GM13977 (cell line): ENCODE measurements at regions not wholly inside any gene's neighbourhood (a gene's known extent, or its start where the extent isn't known, plus 50 kb on each side); places are given as distances from the start of the nearest gene placed in this dataset.
A peak's percentile ranks its signal among the peaks of the same experiment; 100 is the strongest.
"Not testable (repeated sequence)": the region's sequence is repeated elsewhere in the genome, so short reads cannot be mapped to it uniquely, and the experiment has no call there.

ENCODE experiments used
- DNase-seq: peaks from one replicate; pipeline ENCODE4 v3.0.0; 2012; ENCODE audit warnings: low spot score
- in situ Hi-C: fragments of 300-500 bp; cut with MboI; formaldehyde crosslinking; loops from one replicate; pipeline ENCODE4 v1.12.0; 2022; ENCODE audit warnings: low sequenced_read_pairs, low pct_unique_long_range_greater_than_20kb, mixed read lengths, inconsistent platforms; ENCODE audit not compliant: unreplicated experiment
- TF ChIP-seq, protein P1 (sequence below): IDR thresholded peaks from 2 replicates; pipeline ENCODE4 v1.5.1; 2012; ENCODE audit warnings: mild to moderate bottlenecking, control low read depth; ENCODE audit not compliant: insufficient read depth; ENCODE audit errors: extremely low read depth, missing control alignments

DNA sequence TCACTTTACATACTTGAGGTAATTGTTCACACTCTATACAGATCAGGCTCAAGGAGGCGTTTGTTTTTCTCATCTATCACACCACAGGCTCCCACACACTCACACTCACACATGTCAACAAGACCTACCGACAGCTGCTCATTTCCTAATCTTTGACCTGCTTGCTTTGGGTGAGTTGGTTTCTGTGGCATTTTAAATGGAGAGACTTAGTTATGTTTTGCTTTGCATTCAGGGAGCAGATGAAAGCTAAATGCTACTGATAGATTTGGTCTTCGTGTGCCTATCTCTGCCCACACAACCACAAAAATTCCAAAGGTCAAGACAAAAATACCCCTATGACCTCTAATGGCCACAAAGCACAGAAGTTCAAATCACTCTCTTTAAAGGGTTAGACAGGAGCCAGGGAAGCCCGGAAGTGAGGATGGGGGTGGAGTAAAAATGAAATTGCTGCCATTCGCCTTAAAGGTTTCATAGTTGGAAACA lies 203.5 kb upstream of the G2E3 start:
- TF ChIP-seq, protein P1, sequence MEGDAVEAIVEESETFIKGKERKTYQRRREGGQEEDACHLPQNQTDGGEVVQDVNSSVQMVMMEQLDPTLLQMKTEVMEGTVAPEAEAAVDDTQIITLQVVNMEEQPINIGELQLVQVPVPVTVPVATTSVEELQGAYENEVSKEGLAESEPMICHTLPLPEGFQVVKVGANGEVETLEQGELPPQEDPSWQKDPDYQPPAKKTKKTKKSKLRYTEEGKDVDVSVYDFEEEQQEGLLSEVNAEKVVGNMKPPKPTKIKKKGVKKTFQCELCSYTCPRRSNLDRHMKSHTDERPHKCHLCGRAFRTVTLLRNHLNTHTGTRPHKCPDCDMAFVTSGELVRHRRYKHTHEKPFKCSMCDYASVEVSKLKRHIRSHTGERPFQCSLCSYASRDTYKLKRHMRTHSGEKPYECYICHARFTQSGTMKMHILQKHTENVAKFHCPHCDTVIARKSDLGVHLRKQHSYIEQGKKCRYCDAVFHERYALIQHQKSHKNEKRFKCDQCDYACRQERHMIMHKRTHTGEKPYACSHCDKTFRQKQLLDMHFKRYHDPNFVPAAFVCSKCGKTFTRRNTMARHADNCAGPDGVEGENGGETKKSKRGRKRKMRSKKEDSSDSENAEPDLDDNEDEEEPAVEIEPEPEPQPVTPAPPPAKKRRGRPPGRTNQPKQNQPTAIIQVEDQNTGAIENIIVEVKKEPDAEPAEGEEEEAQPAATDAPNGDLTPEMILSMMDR: no peak
- in situ Hi-C loops: no loop called here
- DNase-seq: peak; percentile 58

DNA sequence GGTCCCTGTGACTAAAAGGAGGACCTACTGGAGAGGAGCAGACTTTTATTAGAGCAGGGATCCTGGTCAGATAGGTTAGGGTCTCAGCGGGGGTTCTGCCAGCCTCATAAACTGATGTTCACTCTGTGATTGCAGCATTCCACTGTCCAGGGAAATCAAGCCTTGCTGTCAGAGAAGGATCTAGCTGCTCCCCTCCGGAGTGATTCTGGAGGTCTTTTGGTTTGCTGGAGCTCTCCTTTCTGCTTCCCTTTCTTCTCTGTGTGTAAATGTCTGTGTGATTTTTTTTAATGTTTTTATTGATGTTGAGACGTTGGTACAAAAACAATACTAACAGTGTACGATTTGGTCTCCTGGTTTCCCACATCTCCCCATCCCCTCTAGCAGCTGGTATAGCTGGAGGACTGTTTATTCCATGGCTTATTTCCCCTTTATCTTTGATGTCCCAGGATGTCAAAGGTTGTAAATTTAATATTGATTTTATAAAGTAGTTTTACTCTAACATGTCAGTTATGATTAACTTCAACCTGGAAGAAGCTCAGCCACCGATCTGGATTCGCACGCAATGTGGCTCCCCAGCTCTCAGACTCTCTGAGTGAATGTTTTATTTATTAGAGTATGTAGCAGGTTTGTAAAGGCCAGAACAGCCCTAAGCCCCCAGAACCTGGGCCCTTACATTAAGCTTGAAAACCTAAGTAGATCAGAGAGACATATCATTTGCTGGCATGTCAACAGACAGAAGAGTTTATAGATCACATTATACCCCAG lies 202.3 kb upstream of the G2E3 start:
- TF ChIP-seq, protein P1: no peak
- in situ Hi-C loops: no loop called here
- no peak for DNase-seq

DNA sequence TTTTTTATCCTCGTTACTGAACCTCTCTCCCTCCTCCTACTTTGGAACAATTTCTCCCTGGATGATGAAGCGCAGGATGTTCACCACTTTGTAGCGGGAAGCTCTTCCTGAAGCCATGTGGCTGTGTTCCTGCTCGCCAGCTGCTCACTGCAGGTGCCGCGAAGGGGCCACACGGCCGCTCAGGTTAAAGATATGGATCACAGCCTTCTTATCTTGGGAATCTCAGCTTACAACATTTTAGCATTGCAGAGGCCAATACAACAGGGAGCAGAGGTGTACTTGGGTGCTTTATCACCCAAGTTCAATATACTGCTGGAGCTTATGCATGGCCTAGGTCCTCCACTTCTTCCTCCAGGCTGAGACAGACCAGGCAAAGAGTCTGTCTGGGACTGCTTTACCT lies 201.2 kb upstream of the G2E3 start:
- TF ChIP-seq, protein P1: no peak
- no peak for DNase-seq
- in situ Hi-C loops: no loop called here

DNA sequence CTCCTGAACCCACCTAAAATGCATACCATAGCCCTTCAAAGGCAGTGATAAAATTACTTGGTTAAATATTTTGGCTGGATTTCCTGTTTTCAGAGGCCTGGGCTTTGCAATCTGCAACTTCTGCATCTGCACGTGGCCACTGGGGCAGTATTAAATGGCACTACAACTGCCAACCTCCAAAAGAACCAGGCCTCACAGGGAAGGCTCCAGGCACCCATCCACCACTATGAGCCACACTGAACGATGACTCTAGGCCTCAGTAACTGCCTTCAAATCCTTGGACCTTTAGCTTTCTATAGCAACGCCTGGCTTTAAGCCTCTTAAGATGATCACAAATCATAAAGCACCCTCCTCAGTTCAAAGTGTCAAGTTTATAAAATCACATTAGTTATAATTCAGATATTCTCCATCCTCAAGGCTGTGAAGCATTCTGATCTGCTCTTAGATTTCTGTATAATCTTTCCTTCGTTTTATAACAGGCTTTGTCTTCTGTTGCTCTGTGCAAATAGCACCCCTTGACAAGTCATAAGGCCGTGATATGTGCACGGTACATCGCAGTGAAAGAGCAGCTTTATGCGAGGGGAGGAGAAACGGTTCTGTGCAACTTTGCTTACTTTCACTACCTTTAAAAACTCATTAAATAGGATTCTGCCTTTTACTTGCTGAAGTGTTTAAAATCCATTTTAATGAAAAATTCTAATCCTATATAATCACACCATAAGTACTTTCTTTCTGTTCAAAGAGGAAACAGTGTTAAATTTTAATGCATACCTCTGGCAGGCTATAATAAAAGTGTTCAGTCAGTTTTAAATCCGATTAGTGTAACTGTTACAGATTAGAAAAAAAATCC lies 196.4 kb upstream of the G2E3 start:
- TF ChIP-seq, protein P1: no peak
- no peak for DNase-seq
- in situ Hi-C loops: no loop called here

DNA sequence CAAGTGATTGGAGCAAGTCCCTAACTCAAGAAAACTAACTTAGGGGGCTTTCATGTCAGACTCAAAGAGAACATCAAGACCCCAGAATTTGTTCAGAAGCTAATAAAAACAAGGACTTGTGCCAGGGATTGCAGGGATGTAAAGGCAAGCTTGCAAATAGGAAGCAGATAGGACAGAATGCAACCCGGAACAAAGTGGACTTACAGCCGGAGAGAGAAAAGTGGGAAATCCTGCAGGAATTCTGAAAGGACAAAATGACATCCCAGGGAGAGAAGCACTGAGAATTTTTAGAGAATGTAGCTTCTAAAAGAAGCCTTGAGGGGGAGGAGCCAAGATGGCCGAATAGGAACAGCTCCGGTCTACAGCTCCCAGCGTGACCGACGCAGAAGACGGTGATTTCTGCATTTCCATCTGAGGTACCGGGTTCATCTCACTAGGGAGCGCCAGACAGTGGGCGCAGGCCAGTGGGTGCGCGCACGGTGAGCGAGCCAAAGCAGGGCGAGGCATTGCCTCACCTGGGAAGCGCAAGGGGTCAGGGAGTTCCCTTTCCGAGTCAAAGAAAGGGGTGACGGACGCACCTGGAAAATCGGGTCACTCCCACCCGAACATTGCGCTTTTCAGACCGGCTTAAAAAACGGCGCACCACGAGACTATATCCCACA lies 195.6 kb upstream of the G2E3 start:
- DNase-seq, in situ Hi-C loops: not testable (repeated sequence)

GRCh38 chr14:30369502-30370180 lies 189.3 kb upstream of the G2E3 start:
- TF ChIP-seq, protein P1: no peak
- no peak for DNase-seq
- in situ Hi-C loops: no loop called here
